Muscle layer of colon (tissue), 2 donors: ENCODE measurements at regions not wholly inside any gene's neighbourhood (a gene's known extent, or its start where the extent isn't known, plus 50 kb on each side); places are given as distances from the start of the nearest gene placed in this dataset.
"Not testable (repeated sequence)": the region's sequence is repeated elsewhere in the genome, so short reads cannot be mapped to it uniquely, and the experiment has no call there.

Experiments
- H3K27ac ChIP-seq: one replicate; pipeline ENCODE4 v1.7.0; 2013; ENCODE audit warnings: low read depth, mild to moderate bottlenecking, low read length, moderate library complexity
- H3K27me3 ChIP-seq, 2 donors: one replicate each; pipeline ENCODE4 v1.7.0; 2013; ENCODE audit warnings: low read length in 2 of 2, mild to moderate bottlenecking in 2 of 2; ENCODE audit not compliant: insufficient read depth in 2 of 2, control insufficient read depth in 1 of 2
- H3K36me3 ChIP-seq: one replicate; pipeline ENCODE4 v1.7.0; 2013; ENCODE audit warnings: mild to moderate bottlenecking, low read length; ENCODE audit not compliant: insufficient read depth
- H3K4me1 ChIP-seq: one replicate; pipeline ENCODE4 v1.7.0; 2013; ENCODE audit warnings: mild to moderate bottlenecking, low read length; ENCODE audit not compliant: insufficient read depth
- H3K4me3 ChIP-seq, 2 donors: one replicate each; pipeline ENCODE4 v1.7.0; 2013; ENCODE audit warnings: low read length in 2 of 2, low read depth in 1 of 2, mild to moderate bottlenecking in 1 of 2, moderate library complexity in 1 of 2
- H3K9ac ChIP-seq: one replicate; pipeline ENCODE4 v1.7.0; 2013; ENCODE audit warnings: low read length
- H3K9me3 ChIP-seq: one replicate; pipeline ENCODE4 v1.7.0; 2013; ENCODE audit warnings: mild to moderate bottlenecking, low read length
- donor health status: abdominal sarcoma.
- donor health status: Adenocarcinoma of cecum.

GRCh38 chr9:31032206-31032605 lies 1352.2 kb upstream of the ACO1 start:
- no peak overlapping the region for H3K27ac ChIP-seq
- H3K9ac ChIP-seq: no peak overlapping the region
- H3K9me3 ChIP-seq: no peaks in the 10 kb centered on the region
- H3K4me1 ChIP-seq: no peaks in the 10 kb centered on the region
- no peaks in the 10 kb centered on the region for H3K27me3 ChIP-seq
- no peak overlapping the region for H3K4me3 ChIP-seq
- no peaks in the 10 kb centered on the region for H3K36me3 ChIP-seq

GRCh38 chr9:31034311-31034710 lies 1350.1 kb upstream of the ACO1 start:
- Histone ChIP-seq H3K4me1 (no peaks in the 10 kb centered on the region), H3K36me3 (no peaks in the 10 kb centered on the region), H3K9ac (no peak overlapping the region), H3K27me3 (no peaks in the 10 kb centered on the region), H3K9me3 (no peaks in the 10 kb centered on the region), H3K4me3 (no peak overlapping the region), H3K27ac (no peak overlapping the region)

GRCh38 chr9:31040564-31040963 lies 1343.9 kb upstream of the ACO1 start:
- Histone ChIP-seq H3K4me1 (no peaks in the 10 kb centered on the region), H3K27me3 (no peaks in the 10 kb centered on the region), H3K27ac (no peak overlapping the region), H3K9ac (no peak overlapping the region), H3K36me3 (no peaks in the 10 kb centered on the region), H3K4me3 (no peak overlapping the region), H3K9me3 (no peaks in the 10 kb centered on the region)

GRCh38 chr9:31045810-31046209 lies 1338.6 kb upstream of the ACO1 start:
- H3K36me3 ChIP-seq: no peaks in the 10 kb centered on the region
- H3K9ac ChIP-seq: no peak overlapping the region
- H3K4me1 ChIP-seq: no peaks in the 10 kb centered on the region
- H3K27me3 ChIP-seq: no peaks in the 10 kb centered on the region
- H3K27ac ChIP-seq: no peak overlapping the region
- no peaks in the 10 kb centered on the region for H3K9me3 ChIP-seq
- no peak overlapping the region for H3K4me3 ChIP-seq

DNA sequence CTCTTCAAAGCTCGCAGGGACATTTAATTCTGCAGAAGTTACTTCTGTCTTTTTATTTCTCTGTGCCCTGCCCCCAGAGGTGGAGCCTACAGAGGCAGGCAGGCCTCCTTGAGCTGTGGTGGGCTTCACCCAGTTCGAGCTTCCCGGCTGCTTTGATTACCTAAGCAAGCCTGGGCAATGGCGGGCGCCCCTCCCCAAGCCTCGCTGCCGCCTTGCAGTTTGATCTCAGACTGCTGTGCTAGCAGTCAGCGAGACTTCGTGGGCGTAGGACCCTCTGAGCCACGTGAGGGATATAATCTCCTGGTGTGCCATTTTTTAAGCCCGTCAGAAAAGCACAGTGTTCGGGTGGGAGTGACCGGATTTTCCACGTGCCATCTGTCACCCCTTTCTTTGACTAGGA lies 1322.9 kb upstream of the ACO1 start:
- not testable (repeated sequence) for H3K4me3 ChIP-seq

DNA sequence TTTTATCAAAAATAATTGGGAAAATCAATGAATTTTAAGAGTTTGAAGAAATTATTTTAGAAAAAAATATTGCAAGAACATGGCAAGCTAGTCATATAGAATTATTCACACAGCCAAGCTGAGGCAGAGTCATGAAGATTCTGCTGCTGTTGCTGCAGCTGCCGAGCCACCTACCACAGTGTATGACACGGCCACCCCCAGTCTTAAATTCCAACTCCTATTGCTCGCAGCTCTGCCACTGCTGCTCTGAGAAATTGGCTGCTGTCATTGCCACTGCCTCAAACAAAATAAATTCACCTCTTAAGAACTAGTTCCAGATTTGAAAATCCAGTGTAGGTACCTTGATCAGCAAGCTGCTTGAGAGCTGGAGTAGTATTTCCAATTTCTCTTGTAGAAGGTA lies 1318.8 kb upstream of the ACO1 start:
- H3K36me3 ChIP-seq: no peaks in the 10 kb centered on the region
- H3K27me3 ChIP-seq: no peaks in the 10 kb centered on the region
- no peak overlapping the region for H3K9ac ChIP-seq
- no peak overlapping the region for H3K27ac ChIP-seq
- no peak overlapping the region for H3K4me3 ChIP-seq
- H3K4me1 ChIP-seq: no peaks in the 10 kb centered on the region
- H3K9me3 ChIP-seq: no peaks in the 10 kb centered on the region

More for the DNA sequence above, 1322.9 kb upstream of the ACO1 start:
- H3K4me1 ChIP-seq, H3K36me3 ChIP-seq, H3K9me3 ChIP-seq, H3K27me3 ChIP-seq, H3K9ac ChIP-seq, H3K27ac ChIP-seq: not testable (repeated sequence)

GRCh38 chr9:31067418-31067817 lies 1317.0 kb upstream of the ACO1 start:
- Histone ChIP-seq H3K9me3 (no peaks in the 10 kb centered on the region), H3K4me1 (no peaks in the 10 kb centered on the region), H3K36me3 (no peaks in the 10 kb centered on the region), H3K27ac (no peak overlapping the region), H3K4me3 (no peak overlapping the region), H3K27me3 (no peaks in the 10 kb centered on the region), H3K9ac (no peak overlapping the region)

DNA sequence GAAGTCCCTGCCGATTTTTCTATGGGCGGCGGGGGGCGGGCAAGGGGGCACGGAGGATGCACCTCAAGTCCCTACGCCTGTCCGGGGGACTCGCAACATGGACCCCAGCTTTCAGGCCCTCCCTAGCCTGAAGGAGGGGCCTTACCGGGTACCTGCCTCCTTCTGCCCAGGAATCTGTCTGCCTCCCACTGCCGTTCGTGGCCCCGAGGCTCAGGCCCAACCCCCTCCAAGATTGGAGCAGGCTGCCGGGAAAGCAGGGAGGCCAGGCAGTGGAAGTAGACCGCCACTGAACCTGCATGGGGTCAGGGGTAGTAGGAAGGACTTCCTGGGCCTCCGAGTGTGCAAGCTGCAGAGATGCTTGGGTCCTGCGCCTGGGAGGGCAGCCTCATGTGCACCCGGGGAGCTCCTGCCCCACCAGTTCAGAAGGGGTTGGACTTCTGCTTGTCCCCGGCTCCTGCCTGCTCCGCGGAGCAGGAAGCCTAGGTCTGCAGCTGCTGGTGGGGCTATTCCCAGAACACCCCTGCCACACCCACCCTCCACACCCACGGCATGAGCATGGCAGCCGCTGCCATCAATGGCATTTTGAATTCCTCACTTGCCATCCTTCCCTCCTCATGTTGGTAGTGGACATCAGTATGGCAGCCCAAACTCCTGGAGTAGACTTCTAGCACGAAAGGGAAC lies 1312.7 kb upstream of the ACO1 start:
- Histone ChIP-seq H3K27ac (no peak overlapping the region), H3K27me3 (no peaks in the 10 kb centered on the region), H3K9ac (no peak overlapping the region), H3K4me1 (no peaks in the 10 kb centered on the region), H3K4me3 (no peak overlapping the region), H3K36me3 (no peaks in the 10 kb centered on the region), H3K9me3 (no peaks in the 10 kb centered on the region)

- Histone ChIP-seq H3K4me3 (no peak overlapping the region), H3K27me3 (no peaks in the 10 kb centered on the region), H3K27ac (no peak overlapping the region), H3K9me3 (no peaks in the 10 kb centered on the region), H3K9ac (no peak overlapping the region), H3K4me1 (no peaks in the 10 kb centered on the region), H3K36me3 (no peaks in the 10 kb centered on the region)
Observed at GRCh38 chr9:31078175-31078574, 1306.3 kb upstream of the ACO1 start.

DNA sequence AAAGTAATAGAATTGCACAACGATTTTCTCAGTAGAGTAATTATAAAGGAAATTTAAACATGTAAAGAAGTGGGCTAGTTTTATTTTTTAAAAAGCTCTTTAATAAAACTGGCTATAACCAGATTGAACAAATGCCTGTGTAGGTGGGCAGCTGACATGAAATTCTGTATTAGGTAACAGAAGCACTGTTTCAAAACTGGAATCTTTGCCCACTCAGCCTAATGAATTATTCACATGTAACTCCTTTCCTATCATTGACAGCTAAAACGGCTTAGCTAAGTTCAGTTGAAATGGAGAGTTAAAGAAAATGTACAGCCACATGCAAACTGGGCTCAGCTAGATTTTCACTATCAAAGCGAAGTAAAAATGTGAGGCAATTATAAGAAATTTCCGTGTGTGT lies 1300.1 kb upstream of the ACO1 start:
- Histone ChIP-seq H3K36me3 (no peaks in the 10 kb centered on the region), H3K9me3 (no peaks in the 10 kb centered on the region), H3K4me1 (no peaks in the 10 kb centered on the region), H3K4me3 (no peak overlapping the region), H3K27me3 (no peaks in the 10 kb centered on the region), H3K27ac (no peak overlapping the region), H3K9ac (no peak overlapping the region)

GRCh38 chr9:31089549-31090221 lies 1294.8 kb upstream of the ACO1 start:
- H3K9ac ChIP-seq: no peak overlapping the region
- H3K4me1 ChIP-seq: no peaks in the 10 kb centered on the region
- H3K27ac ChIP-seq: no peak overlapping the region
- H3K36me3 ChIP-seq: no peaks in the 10 kb centered on the region
- H3K9me3 ChIP-seq: no peaks in the 10 kb centered on the region
- no peaks in the 10 kb centered on the region for H3K27me3 ChIP-seq
- H3K4me3 ChIP-seq: no peak overlapping the region

- Histone ChIP-seq H3K9ac (no peak overlapping the region), H3K9me3 (no peaks in the 10 kb centered on the region), H3K27me3 (no peaks in the 10 kb centered on the region), H3K4me1 (no peaks in the 10 kb centered on the region), H3K27ac (no peak overlapping the region), H3K4me3 (no peak overlapping the region), H3K36me3 (no peaks in the 10 kb centered on the region)
Observed at GRCh38 chr9:31100311-31100710, 1284.1 kb upstream of the ACO1 start.
